ENCODE measurements at regions not wholly inside any gene's neighbourhood (a gene's known extent, or its start where the extent isn't known, plus 50 kb on each side); places are given as distances from the start of the nearest gene placed in this dataset.

DNA sequence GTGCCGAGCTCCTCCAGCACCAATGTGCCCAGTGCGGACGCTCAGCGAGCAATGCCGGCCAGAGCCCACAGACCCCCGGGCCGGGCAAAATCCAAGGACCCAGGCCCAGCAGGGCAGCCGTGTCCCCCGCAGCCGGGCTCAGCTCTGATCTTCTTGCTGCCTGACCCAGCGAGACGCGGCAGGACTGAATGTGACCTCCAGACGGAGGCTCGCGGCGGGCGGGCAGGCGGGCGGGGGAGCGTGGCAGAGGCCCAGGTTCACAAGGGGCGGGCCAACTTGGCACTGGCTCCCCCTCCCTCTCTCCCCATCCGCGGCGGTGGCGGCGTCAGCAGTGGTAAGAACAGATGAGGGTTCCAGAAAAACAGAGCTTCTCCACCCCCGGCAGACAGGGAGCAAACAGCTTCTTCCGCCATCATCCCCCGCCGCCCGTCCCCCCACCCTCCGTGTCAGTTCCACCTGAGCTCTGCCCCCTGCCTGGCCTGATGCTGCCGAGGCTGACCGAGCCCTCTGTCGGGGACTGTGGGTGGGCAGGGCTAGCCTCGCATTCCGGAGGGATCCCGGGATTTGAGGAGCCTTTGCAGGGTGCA lies 94.3 kb downstream of the RFLNA start:
- H3K4me3 ChIP-seq (ENCODE audit: low read length), result peak overlapping the region; percentile 93
- TF ChIP-seq, protein P1, sequence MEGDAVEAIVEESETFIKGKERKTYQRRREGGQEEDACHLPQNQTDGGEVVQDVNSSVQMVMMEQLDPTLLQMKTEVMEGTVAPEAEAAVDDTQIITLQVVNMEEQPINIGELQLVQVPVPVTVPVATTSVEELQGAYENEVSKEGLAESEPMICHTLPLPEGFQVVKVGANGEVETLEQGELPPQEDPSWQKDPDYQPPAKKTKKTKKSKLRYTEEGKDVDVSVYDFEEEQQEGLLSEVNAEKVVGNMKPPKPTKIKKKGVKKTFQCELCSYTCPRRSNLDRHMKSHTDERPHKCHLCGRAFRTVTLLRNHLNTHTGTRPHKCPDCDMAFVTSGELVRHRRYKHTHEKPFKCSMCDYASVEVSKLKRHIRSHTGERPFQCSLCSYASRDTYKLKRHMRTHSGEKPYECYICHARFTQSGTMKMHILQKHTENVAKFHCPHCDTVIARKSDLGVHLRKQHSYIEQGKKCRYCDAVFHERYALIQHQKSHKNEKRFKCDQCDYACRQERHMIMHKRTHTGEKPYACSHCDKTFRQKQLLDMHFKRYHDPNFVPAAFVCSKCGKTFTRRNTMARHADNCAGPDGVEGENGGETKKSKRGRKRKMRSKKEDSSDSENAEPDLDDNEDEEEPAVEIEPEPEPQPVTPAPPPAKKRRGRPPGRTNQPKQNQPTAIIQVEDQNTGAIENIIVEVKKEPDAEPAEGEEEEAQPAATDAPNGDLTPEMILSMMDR (conservative IDR thresholded peaks at IDR 0.05; ENCODE audit: low read depth, low read length), result no peak
- no peak for DNase-seq (ENCODE audit: low read depth)

DNA sequence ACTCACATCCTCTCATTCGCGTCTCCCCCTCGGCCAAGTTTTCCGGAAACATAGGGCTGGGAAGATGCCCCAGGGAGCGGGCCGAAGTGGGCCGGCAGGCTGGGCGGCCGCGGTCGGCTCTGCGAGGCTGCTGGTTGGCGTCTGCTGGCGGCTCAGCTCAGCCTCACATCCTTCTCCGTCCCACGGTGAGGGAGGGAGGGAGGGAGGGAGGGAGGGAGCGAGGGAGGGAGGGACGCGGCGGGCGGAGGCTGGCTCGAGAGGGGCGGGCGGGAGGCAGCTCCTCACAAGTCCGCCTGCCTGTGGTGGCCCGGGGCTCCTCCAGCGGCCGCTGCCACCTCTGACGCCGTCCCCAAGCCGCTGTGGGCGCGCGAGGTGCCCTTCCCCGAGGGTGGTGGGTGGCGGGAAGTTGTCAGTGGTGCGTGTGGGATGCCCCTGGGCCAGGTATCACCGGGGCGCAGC lies 93.8 kb downstream of the RFLNA start:
- TF ChIP-seq, protein P1 (conservative IDR thresholded peaks at IDR 0.05; ENCODE audit: low read depth, low read length), result no peak
- no peak for DNase-seq (ENCODE audit: low read depth)
- peak overlapping the region; percentile 93 for H3K4me3 ChIP-seq (ENCODE audit: low read length)

DNA sequence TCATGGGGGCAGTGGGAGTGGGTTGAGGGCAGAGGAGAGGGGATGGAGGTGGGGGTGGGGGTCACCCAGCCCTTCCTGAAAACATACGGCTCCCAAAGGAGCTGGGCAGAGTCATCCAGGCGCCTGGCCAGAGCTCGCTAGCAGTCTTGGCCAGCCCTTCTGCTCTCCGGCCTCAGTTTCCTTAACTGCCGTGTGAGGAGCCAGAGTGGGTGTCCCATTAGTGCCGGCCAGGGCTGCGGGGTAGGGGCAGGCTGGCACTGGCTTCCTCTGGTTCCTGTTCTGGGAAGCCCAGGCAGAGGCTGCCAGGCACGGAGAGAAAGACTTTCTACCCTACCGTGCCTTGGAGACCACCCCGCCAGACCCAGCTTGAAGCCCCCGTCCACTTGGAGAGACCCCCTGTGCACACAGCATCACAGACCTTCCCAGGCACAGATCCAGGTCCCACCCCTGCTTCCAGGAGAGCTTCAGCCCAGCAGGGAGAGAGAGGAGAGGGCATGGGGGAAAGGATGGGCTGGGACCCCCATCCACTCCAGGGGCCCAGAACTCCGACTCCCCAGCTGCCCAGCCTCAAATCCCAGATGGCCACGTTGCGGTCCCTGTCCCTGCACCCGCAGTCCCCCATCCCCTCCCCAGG lies 93.3 kb downstream of the RFLNA start:
- DNase-seq (ENCODE audit: low read depth), result no peak
- H3K4me3 ChIP-seq (ENCODE audit: low read length), result peak overlapping the region; percentile 93
- TF ChIP-seq, protein P1 (conservative IDR thresholded peaks at IDR 0.05; ENCODE audit: low read depth, low read length), result no peak

DNA sequence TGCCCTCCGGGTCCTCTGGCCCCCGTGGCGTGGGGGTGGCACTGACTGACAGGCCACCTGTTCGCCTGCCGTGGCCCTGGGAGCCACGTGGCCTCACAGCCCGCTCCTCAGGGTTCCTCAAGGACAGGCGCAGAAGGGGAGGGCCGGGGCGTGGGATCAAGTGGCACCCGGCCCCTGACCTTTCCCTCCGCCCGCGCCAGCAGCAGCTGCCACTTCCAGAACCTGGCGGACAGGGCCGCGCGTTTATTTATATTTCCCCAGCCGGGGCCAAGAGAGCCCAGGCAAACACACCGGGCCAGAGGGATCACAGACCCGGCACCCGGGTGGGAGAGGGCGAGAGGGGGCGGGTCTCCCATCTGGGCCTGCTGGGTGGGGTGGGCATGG lies 92.6 kb downstream of the RFLNA start:
- TF ChIP-seq, protein P1 (conservative IDR thresholded peaks at IDR 0.05; ENCODE audit: low read depth, low read length), result no peak

DNA sequence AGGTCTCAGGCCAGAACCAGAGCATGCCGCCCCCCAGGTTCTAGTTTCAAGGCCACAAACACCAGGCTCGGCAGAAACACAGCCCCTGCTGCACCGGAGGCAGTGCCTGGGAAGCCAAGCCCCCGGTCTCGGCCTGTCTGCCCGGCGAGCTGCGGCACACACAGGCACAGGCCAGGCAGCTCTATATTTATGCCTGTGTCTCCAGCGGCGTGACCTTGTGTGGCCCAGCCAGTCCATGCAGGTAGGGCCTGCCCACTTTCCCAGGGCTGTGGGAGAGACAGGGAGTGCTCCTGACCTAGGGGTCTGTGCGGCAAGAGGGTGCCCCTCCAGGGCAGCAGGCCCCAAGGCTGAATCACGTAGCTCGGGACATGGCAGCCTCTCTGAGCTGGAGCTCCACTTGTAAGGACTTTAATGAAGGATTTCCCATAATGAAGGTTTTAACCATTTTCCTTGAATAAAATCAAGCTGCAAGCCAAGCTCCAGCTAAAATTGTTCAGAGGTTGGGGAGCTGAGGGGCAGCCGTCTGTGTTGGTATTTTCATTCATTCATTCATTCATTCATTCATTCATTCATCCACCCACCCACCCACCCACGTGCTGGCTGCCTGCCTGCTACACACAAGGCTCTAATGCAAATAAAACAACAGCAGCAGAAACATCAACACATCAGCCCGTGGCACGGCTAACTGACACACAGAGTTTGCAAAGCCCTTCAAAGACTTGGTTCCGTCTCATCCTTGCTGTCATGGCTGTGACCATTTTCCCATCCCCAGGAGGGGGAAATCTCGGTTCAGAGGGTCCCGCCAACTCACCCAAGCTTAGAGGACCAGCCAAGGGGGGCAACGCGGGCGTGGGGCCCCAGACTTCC lies 92.0 kb downstream of the RFLNA start:
- DNase-seq (ENCODE audit: low read depth), result no peak
- TF ChIP-seq, protein P1 (conservative IDR thresholded peaks at IDR 0.05; ENCODE audit: low read depth, low read length), result no peak
- H3K4me3 ChIP-seq (ENCODE audit: low read length), result peak overlapping the region; percentile 93

More for the DNA sequence above, 92.6 kb downstream of the RFLNA start:
- H3K4me3 ChIP-seq (ENCODE audit: low read length), result peak overlapping the region; percentile 93
- DNase-seq (ENCODE audit: low read depth), result no peak

DNA sequence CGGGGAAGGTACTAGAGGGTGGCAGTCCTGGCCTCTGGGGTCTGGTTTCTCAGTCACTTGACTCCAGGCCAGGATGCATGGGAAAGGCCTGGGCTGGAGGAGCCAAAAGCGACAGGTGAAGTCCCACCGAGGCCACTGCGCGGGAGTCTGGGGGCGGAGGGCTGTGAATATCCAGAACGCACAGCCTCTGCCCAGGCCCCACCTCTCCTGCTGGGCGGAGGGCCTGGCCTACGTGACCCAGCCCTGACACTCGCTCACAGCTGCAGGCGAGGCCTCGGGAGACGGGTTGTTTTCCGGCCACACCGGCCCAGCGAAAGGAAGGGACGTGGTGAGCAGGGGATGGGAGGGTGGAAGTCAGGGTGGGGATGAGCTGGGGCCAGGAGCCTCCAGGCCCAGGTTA lies 91.2 kb downstream of the RFLNA start:
- DNase-seq (ENCODE audit: low read depth), result no peak
- TF ChIP-seq, protein P1 (conservative IDR thresholded peaks at IDR 0.05; ENCODE audit: low read depth, low read length), result no peak
- peak overlapping the region; percentile 93 for H3K4me3 ChIP-seq (ENCODE audit: low read length)

Data from retinal pigment epithelial cell (primary cell).